Endothelial cell (in vitro differentiated cells): ENCODE measurements at regions not wholly inside any gene's neighbourhood (a gene's known extent, or its start where the extent isn't known, plus 50 kb on each side); places are given as distances from the start of the nearest gene placed in this dataset.
A peak's percentile ranks its signal among the peaks of the same experiment; 100 is the strongest.

ENCODE experiments used
- DNase-seq: peaks from one replicate; pipeline ENCODE4 v3.0.0; 2021; ENCODE audit warnings: low spot score
- H3K27ac Mint-ChIP-seq: one replicate; pipeline ENCODE4 v1.8.0; 2021; ENCODE audit warnings: mixed read lengths, inconsistent platforms; ENCODE audit not compliant: unreplicated experiment
- H3K27me3 Mint-ChIP-seq: one replicate; pipeline ENCODE4 v1.8.0; 2021; ENCODE audit warnings: mild to moderate bottlenecking, moderate library complexity, mixed read lengths, inconsistent platforms; ENCODE audit not compliant: unreplicated experiment
- H3K36me3 Mint-ChIP-seq: one replicate; pipeline ENCODE4 v1.8.0; 2021; ENCODE audit warnings: mild to moderate bottlenecking, low read depth, mixed read lengths, inconsistent platforms; ENCODE audit not compliant: unreplicated experiment
- H3K4me1 Mint-ChIP-seq: one replicate; pipeline ENCODE4 v1.8.0; 2021; ENCODE audit warnings: mild to moderate bottlenecking, mixed read lengths, inconsistent platforms; ENCODE audit not compliant: unreplicated experiment
- H3K4me3 Mint-ChIP-seq: one replicate; pipeline ENCODE4 v1.8.0; 2021; ENCODE audit warnings: mild to moderate bottlenecking, mixed read lengths, inconsistent platforms; ENCODE audit not compliant: unreplicated experiment
- H3K9me3 Mint-ChIP-seq: one replicate; pipeline ENCODE4 v1.8.0; 2021; ENCODE audit warnings: mixed read lengths, inconsistent platforms; ENCODE audit not compliant: unreplicated experiment
- TF ChIP-seq, protein P1 (sequence below): fragments of 200-600 bp; sonication (generic); IDR thresholded peaks from one replicate; pipeline ENCODE4 v1.5.0; 2021; ENCODE audit warnings: antibody characterized with exemption; ENCODE audit not compliant: unreplicated experiment

DNA sequence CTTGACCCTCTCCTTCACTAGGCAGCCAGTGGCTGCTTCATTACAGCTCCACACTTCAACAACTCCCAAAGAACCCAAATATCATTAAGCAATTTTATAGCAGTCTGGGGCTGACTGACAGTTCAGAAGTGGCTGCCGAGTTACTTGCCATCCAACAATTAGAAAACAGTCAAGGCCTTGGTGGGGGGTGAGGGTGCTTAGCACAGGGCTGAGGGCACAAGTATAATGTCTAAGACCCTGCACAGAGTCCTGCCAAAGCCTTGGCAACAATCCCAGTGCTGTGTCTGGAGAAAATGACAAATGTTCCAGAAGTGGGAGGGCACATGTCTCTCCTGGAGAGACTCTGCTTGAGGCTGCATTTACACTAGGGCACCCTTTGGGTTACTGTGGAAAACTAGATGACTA is 71.1 kb downstream of the CXCL12 start:
- TF ChIP-seq, protein P1, sequence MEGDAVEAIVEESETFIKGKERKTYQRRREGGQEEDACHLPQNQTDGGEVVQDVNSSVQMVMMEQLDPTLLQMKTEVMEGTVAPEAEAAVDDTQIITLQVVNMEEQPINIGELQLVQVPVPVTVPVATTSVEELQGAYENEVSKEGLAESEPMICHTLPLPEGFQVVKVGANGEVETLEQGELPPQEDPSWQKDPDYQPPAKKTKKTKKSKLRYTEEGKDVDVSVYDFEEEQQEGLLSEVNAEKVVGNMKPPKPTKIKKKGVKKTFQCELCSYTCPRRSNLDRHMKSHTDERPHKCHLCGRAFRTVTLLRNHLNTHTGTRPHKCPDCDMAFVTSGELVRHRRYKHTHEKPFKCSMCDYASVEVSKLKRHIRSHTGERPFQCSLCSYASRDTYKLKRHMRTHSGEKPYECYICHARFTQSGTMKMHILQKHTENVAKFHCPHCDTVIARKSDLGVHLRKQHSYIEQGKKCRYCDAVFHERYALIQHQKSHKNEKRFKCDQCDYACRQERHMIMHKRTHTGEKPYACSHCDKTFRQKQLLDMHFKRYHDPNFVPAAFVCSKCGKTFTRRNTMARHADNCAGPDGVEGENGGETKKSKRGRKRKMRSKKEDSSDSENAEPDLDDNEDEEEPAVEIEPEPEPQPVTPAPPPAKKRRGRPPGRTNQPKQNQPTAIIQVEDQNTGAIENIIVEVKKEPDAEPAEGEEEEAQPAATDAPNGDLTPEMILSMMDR: no peak
- DNase-seq: no peak
- H3K4me1 Mint-ChIP-seq: no peaks in the 10 kb centered on the region
- H3K4me3 Mint-ChIP-seq: no peak overlapping the region
- H3K27ac Mint-ChIP-seq: no peak overlapping the region
- no peaks in the 10 kb centered on the region for H3K36me3 Mint-ChIP-seq
- peaks cover 3% of the 10 kb centered on the region for H3K9me3 Mint-ChIP-seq
- H3K27me3 Mint-ChIP-seq: peaks cover 4% of the 10 kb centered on the region

DNA sequence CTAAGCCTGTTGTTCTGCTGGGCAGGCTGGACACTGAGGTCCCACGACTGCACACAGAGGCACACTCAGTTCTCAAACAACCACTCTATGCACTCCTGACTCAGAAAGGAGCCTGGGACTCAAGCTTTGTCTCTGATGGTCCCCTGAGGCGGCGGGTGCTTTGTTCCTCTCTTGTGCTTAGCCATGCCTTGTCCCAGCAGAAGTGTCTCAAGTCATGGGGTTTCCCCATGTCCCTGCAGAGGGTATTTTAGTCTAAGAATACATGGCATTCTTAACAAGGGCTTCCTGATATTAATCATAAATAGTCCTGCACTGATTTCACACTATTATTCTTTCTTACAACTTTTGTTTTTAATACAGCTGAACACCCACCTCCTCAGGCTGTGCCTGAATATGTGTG is 72.5 kb downstream of the CXCL12 start:
- H3K27ac Mint-ChIP-seq: no peak overlapping the region
- peaks cover 3% of the 10 kb centered on the region for H3K9me3 Mint-ChIP-seq
- H3K4me3 Mint-ChIP-seq: no peak overlapping the region
- peaks cover 4% of the 10 kb centered on the region for H3K27me3 Mint-ChIP-seq
- no peak for DNase-seq
- H3K4me1 Mint-ChIP-seq: no peaks in the 10 kb centered on the region
- TF ChIP-seq, protein P1: no peak
- H3K36me3 Mint-ChIP-seq: no peaks in the 10 kb centered on the region

DNA sequence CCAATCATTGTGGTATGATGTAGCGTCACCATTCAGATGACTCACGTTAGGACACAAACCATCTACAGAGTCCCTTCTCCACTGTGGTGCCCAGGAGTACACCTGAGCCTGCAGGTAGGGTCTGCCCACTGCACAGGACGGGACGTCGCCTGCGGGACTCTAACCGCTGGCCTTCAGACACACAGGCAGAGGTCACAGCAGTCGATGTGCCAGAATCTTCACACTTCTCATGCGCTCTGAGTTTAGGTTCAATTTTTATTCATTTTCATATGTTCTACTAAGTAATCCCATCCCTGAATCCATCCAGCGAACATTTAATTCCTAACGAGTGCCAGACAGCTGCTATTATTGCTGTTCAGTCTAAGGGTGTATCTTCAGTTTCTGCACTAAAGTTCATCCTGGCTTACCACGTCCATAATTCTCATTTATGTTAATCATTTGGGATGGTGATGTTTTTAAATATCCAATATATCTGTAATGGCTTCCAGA is 73.3 kb downstream of the CXCL12 start:
- DNase-seq: no peak
- Mint-ChIP-seq H3K9me3 (no peaks in the 10 kb centered on the region), H3K4me1 (no peaks in the 10 kb centered on the region), H3K27me3 (peaks cover 4% of the 10 kb centered on the region), H3K4me3 (no peak overlapping the region), H3K36me3 (no peaks in the 10 kb centered on the region), H3K27ac (no peak overlapping the region)
- TF ChIP-seq, protein P1: no peak

DNA sequence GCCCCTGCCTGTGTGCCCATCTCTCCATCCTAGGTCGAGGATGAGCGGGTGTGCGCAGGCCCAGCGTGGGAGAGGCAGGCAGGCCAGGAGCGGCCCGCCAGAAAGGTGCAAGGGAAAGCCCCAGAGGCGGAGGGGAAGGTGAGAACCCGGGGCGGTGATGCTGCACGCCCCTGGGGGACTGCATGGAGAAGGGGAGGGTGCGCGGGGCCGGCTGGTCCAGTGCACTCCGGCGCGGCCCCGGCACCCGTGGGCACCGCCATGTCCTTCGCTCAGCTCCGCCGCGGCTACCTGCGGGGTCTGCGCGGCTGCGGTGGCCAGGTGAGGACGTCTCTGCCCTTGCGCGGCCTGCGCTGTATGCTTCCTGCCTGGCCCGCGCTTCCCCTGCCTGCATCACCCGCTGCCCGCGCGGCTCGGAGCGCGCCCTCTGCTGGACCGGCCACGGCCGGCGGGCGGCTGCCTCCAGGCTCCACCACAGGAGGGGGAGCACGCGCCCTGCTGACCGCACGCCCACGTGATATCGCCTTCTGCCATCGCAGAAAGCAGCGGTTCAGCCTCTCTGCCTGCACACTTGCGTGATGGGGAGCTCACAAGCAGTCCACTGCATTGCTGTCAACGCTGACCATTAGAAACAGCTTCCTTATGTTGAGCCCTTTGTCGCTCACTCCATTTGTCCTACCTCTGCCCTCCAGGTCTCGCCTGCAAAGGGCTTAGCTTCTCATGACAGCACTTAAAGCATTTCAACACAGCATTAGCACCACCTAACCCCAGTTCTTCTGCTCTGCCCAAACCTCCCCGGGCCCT is 73.9 kb downstream of the CXCL12 start:
- no peaks in the 10 kb centered on the region for H3K9me3 Mint-ChIP-seq
- TF ChIP-seq, protein P1: peak; percentile 84
- H3K36me3 Mint-ChIP-seq: no peaks in the 10 kb centered on the region
- DNase-seq: peak; percentile 97
- peaks cover 4% of the 10 kb centered on the region for H3K27me3 Mint-ChIP-seq
- no peak overlapping the region for H3K4me3 Mint-ChIP-seq
- no peak overlapping the region for H3K27ac Mint-ChIP-seq
- no peaks in the 10 kb centered on the region for H3K4me1 Mint-ChIP-seq

DNA sequence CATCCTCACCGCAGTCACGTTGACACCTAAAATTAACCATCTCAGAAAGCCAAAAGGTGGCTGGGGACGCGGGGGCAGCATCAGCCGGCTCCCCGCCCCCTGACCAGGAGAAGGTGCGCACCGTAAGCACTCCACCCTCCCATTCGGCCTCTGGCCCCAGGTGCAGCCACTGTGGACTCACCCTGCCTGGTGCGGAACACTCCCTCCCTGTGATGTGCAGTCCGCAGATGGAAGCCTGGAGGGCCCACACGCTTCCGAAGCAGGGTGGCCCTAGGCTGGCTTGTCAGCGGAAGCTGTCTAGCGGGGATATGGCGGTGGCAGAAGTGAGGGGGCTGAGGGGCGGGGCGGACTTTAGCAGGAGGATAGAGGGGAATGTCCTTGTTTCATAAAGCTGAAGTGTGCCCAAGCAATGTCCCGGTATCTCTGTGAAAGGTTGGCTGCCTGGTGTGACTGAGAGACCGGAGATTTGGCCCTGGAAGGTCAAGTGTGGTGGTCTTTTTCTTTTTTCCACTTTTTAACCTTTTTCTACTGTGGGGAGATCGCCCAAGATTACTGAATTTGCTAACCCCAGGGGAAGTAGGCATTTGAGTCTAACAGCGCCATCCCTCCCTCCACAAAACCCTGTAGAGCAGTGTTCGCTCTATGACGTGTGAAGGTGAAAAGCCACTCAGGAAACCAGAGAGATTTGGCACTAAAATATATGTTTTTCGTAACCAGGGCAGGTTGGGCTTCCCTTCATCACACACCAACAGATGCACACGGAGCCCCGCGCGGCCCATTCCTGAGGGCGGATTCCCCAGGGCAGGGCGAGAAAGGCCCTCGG is 74.7 kb downstream of the CXCL12 start:
- Mint-ChIP-seq H3K9me3 (no peaks in the 10 kb centered on the region), H3K4me3 (peak overlapping the region; percentile 27), H3K36me3 (no peaks in the 10 kb centered on the region), H3K27ac (no peak overlapping the region), H3K27me3 (peaks cover 4% of the 10 kb centered on the region), H3K4me1 (no peaks in the 10 kb centered on the region)
- DNase-seq: no peak
- TF ChIP-seq, protein P1: no peak
